ENCODE measurements at regions not wholly inside any gene's neighbourhood (a gene's known extent, or its start where the extent isn't known, plus 50 kb on each side); places are given as distances from the start of the nearest gene placed in this dataset.

- Histone ChIP-seq H3K4me3 (no peak overlapping the region), H3K4me1 (peaks cover 0 to under 1% (median 0%) of the 10 kb centered on the region in 4 donors)
These were observed 613.7 kb downstream of the PRELID2 start for GRCh38 chr5:145221416-145221815.

GRCh38 chr5:145220481-145220880, 614.7 kb downstream of the PRELID2 start:
- DNase-seq: peak in 1 of 2 donors; percentile 65
- TF ChIP-seq EP300 (IDR thresholded peaks at IDR 0.05) (no peak), CTCF (IDR thresholded peaks at IDR 0.05) (no peak)
- 27 to 57% (median 55%) methylated on average over 5 of the region's 5 CpGs for WGBS, 5 donors
- H3K4me3 ChIP-seq: no peak overlapping the region
- H3K27me3 ChIP-seq: no peaks in the 10 kb centered on the region
- no peak overlapping the region for H3K27ac ChIP-seq
- intact Hi-C loops (cut with DNase I; ENCODE audit: low total_unique reads): no loop called here
- H3K9me3 ChIP-seq: no peaks in the 10 kb centered on the region
- no peaks in the 10 kb centered on the region for H3K4me1 ChIP-seq
- no peaks in the 10 kb centered on the region for H3K36me3 ChIP-seq

More at GRCh38 chr5:145221416-145221815, 613.7 kb downstream of the PRELID2 start:
- TF ChIP-seq EP300 (IDR thresholded peaks at IDR 0.05): no peak
- TF ChIP-seq POLR2AphosphoS5 (IDR thresholded peaks at IDR 0.05): no peak
- no peak for TF ChIP-seq CTCF (IDR thresholded peaks at IDR 0.05)
- no peak for TF ChIP-seq POLR2A (IDR thresholded peaks at IDR 0.05)
- intact Hi-C loops (cut with DNase I; ENCODE audit: low total_unique reads): no loop called here
- no peak overlapping the region for H3K27ac ChIP-seq
- no peaks in the 10 kb centered on the region for H3K9me3 ChIP-seq
- DNase-seq: no peak
- WGBS, 5 donors: 88 to 98% (median 94%) methylated on average over 1 of the region's 1 CpG
- no peaks in the 10 kb centered on the region for H3K36me3 ChIP-seq
- H3K27me3 ChIP-seq: no peaks in the 10 kb centered on the region

GRCh38 chr5:145218982-145219381, 616.2 kb downstream of the PRELID2 start:
- Histone ChIP-seq H3K4me1 (no peaks in the 10 kb centered on the region), H3K4me3 (no peak overlapping the region), H3K27ac (no peak overlapping the region), H3K9me3 (peaks cover 0 to 11% (median 5%) of the 10 kb centered on the region in 4 donors), H3K36me3 (no peaks in the 10 kb centered on the region), H3K27me3 (no peaks in the 10 kb centered on the region)
- no peak for TF ChIP-seq CTCF (IDR thresholded peaks at IDR 0.05)
- TF ChIP-seq EP300 (IDR thresholded peaks at IDR 0.05): no peak
- no peak for TF ChIP-seq POLR2AphosphoS5 (IDR thresholded peaks at IDR 0.05)
- no peak for TF ChIP-seq POLR2A (IDR thresholded peaks at IDR 0.05)
- DNase-seq: no peak
- intact Hi-C loops (cut with DNase I; ENCODE audit: low total_unique reads): no loop called here
- 71 to 88% (median 87%) methylated on average over 1 of the region's 1 CpG for WGBS, 5 donors

GRCh38 chr5:145218019-145218418, 617.1 kb downstream of the PRELID2 start:
- WGBS, 5 donors: 21 to 58% (median 30%) methylated on average over 3 of the region's 3 CpGs
- H3K36me3 ChIP-seq: no peaks in the 10 kb centered on the region
- H3K27me3 ChIP-seq: no peaks in the 10 kb centered on the region
- no peaks in the 10 kb centered on the region for H3K4me1 ChIP-seq
- no peak overlapping the region for H3K27ac ChIP-seq
- no peak overlapping the region for H3K4me3 ChIP-seq
- H3K9me3 ChIP-seq: peaks cover 0 to 15% (median 5%) of the 10 kb centered on the region in 4 donors
- no peak for DNase-seq
- intact Hi-C loops (cut with DNase I; ENCODE audit: low total_unique reads): no loop called here
- TF ChIP-seq POLR2AphosphoS5 (IDR thresholded peaks at IDR 0.05) (no peak), EP300 (IDR thresholded peaks at IDR 0.05) (no peak), CTCF (IDR thresholded peaks at IDR 0.05) (no peak), POLR2A (IDR thresholded peaks at IDR 0.05) (no peak)

All from stomach (tissue), 8 donors.